Left colon (tissue), 2 donors: ENCODE measurements at regions not wholly inside any gene's neighbourhood (a gene's known extent, or its start where the extent isn't known, plus 50 kb on each side); places are given as distances from the start of the nearest gene placed in this dataset.

Source experiments
- ATAC-seq: fragments of 200-7000 bp; cut with Tn5 transposase; one replicate; pipeline ENCODE4 v1.9.1; 2020; ENCODE audit warnings: mild to moderate bottlenecking, moderate library complexity
- DNase-seq, 2 donors: peaks; one replicate each; pipeline ENCODE4 v3.0.0-alpha.2; 2020
- intact Hi-C, 2 donors: fragments of 100-400 bp; cut with DNase I in 1 of 2; cut with micrococcal nuclease in 1 of 2; formaldehyde crosslinking; loops; one replicate each; pipeline versions ENCODE4 v1.11.2 to v1.14.0; 2022; cut with DNase I, micrococcal nuclease
- donor health status: DM: no; HTN: no; CAD: no.
- donor health status: DM: yes; HTN: yes; CAD: no.

DNA sequence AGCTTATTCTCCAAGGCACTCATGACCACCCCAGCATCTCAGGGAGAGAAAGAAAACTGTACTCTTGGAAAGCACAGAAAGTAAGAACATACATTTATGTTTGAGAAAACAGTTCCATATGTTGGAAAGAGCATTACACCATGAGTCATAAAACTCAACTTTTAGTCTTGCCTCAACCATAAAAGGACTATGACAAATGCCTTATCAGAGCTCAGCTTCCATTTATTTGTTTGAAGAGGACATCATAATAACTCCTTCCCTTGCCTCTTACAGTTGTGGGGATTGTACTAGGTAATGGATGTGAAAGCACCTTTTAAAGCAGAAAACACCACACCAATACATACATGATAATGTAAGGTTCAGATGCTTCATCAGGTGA lies 370.8 kb downstream of the LNPK start:
- DNase-seq: no peak
- intact Hi-C loops: no loop called here
- peak; percentile 95 for ATAC-seq

DNA sequence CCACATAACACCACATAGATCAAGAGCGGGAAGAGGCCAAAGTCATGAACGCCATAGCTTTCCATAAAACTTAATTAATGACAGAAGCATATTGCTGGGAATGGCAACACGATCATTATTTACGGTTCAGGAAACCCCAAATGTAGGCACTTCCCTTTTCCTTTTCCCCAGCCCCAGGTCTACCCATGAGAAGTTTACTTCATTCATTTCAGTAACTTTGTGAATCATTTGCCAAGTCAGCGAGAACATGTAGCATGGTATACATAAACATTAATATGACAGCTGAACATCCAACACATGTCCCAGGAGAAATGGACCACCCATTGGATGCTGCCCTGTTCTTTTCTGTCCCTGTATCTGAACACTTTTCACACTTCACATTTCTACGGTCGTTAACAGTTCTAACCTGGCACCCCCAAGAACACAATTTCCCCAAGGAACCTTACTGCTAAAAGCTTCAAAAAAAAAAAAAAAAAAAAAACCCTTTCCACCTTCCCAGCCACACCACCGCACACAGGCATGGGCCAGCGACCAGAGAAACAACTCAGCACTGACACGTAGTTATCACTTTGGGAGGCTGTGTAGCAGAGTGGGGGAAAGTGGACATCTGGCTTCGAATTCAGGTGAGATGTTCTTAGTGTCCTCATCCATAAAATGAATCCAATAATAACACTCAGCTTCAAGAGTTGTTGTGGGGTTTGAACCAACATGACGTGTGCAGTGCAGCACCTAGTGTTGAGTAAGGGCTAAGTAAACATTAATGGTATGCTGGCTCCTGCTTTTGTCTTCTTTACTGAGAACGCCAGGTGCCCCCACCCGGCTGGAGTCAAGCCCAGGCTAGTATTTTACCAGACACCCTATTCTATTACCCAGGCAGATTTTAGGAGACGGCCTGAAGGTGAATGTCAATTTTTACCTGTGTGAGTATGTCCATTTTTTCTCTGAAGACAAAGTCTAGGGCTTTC lies 371.5 kb downstream of the LNPK start:
- DNase-seq: peak in 1 of 2 donors; percentile 19
- intact Hi-C loops: no loop called here
- ATAC-seq: peak; percentile 41

DNA sequence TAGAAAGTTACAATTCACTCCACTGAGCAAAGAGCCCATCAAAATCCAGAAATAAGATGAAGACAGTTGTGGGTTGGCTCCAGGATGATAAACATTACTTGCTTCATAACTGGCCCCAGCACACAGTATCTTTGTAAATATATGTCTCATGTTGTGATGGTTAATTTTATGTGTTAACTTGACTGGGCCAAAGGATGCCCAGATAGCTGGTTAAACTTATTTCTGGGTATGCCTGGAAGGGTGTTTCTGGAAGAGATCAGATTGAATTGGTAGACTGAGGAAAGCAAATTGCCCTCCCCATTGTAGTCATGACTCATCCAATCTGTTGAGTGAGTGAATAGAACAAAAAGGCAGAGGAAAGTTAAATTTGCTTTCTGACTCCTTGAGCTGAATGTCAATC lies 373.8 kb downstream of the LNPK start:
- DNase-seq: no peak
- no peak for ATAC-seq
- intact Hi-C loops: no loop called here

DNA sequence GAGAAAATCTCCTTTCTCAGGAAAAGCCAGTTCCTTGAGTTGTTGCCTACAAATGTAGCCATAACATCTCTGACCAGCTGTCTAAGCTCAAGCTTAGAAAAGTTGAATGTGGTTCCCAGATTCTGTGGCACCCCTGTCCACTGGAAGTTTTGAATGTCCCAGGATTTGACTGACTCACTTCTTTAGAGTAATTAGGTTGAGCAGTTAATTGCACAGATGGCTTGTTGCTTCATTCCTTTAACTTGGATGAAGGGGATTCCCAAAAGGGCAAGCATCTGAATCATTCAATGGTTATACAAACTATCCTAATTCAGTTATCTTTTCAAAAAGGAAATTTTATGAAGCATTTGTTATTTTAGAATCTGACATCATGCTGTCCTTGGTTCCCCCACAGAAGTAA lies 374.7 kb downstream of the LNPK start:
- ATAC-seq: no peak
- intact Hi-C loops: no loop called here
- DNase-seq: no peak

DNA sequence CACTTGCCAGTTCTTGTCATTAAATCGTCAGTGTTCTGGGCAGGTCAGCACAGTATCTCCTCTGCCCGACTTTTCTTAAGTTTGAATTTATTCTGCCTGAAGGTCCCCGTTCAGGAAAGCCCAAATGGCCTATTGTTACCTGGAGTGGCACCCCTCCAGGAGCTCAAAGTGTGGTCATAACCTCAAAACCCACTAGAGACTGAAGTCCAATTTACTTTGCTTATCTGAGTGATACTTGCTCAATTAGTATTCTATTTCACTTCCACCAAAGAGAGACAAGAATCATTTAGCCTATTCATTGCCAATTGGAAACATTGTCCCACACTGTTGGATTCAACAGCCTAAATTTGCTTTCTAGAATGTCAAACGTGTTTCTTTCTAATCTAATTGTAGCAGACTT lies 375.3 kb downstream of the LNPK start:
- intact Hi-C loops: no loop called here
- ATAC-seq (no peak), DNase-seq (no peak)

DNA sequence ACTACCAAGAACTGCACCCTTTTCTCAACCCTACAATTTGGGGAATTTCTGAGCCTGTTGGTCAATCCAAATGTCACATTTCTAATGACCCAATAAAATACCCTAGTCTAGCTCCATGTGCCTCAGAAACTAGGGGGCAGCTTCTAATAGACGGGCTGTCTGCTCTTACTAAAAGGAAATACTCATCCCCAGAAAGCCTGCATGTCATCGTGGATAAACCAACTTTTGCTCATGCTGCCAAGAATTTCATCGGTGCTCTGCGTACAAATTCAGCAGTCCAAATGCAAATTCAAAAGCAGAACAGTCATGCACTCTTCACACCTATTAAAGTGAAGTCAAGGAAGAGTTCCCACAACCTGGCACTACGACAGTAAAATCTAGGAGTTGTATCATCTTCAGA lies 377.3 kb downstream of the LNPK start:
- intact Hi-C loops: no loop called here
- ATAC-seq (no peak), DNase-seq (no peak)

DNA sequence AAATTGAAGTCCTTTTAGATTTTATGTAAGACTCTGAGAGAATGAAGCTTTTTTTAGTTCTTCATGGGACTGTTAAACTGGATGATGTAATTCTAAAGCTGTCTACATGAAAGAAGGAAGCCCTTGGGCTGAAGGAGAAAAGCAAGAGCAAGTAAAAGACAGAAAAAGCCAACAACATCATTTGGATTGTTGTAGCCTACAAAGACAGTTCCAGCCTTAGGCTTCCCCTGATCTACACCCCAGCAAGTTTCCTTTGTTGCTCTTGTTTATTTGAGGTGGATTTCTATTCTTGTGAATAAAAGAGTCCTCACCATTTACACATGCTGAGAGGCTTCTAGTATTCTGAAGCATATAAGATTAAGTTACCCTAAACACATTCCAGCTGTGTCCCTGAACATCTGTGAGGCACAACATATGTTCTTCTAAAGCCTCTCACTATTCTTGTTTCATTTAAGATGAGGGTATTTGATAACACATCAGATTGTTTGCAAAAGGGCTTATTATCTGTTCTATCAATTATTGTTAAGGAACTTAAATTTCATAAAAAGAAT lies 377.8 kb downstream of the LNPK start:
- intact Hi-C loops: no loop called here
- ATAC-seq: no peak
- DNase-seq: no peak

DNA sequence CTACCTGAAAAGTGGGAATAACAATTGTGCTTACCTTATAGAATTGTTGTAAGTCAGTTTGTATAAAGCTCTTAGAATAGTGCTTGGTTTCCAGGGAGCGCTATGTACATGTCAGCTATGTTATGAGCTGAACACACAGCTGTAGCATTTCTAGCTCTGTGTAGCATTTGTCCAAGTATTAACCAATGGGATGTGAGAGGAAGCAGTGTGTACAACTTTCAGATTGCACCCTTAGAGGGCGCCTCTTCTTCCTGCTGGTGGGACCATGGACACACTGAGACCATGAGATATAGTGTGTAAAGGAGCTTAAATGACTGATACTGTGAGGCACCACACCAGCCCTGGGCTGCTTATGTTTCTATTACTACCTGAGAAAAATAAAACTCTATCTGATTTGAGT lies 380.2 kb downstream of the LNPK start:
- DNase-seq: no peak
- ATAC-seq: peak; percentile 19
- intact Hi-C loops: no loop called here

DNA sequence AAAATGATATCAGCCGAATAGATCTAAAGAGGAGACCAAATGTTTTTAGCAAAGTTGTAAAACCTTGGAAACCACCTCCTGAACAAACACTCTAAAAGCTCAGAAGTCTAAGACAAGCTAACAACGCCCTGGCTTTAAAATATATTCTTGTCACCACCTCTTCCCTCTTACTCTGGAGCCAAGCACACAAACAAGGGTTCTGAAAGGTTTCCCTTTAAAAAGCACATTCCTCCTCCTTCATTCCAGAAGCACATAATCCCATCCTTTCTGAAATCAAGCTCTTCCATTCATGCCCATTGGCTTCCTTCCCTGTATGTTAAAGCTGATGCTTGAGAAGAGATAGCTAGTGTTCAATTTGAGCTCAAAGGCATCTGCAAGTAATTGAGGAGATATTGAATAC lies 382.0 kb downstream of the LNPK start:
- intact Hi-C loops: no loop called here
- no peak for DNase-seq

DNA sequence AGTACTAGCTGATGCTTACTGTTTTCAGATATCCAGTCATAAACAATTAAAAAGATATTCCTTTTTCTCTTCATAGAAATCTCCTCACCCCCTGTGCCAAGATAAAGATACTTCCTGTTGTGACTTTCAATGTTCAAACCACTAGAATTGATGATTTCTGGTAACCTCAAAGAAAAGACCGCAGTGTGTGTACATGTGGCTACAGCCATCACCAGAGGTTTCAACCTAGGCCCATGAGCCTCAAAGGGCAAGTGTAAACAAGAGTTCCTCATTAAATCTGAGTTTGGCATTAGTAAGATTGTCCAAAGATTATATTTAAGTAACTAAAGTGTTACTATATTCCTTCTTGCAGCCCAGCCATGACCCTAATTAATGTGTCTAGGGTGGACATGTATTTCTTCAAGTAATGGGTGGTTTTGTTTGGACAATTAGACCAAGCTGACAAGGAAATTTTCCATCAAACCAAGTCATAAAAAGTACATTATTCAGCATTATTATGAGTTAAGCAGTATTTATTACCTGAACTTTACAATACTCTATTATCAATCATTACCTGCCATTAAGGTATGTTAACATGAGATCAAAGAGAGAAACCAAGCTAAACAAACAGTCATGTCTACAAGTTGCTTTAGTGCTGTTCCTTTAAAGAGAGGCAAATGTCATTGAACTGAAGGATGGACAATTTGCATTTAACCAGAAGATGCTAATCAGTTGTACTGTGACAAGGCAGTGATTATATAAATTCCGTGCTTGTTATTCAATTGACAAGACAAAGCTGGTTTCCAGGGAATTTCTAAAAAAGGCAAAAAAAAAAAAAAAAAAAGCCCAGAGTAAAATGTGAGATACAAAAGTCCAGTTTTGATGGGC lies 382.7 kb downstream of the LNPK start:
- intact Hi-C loops: no loop called here
- ATAC-seq (peak; percentile 58), DNase-seq (no peak)

More for the DNA sequence above, 382.0 kb downstream of the LNPK start:
- ATAC-seq: peak; percentile 85

DNA sequence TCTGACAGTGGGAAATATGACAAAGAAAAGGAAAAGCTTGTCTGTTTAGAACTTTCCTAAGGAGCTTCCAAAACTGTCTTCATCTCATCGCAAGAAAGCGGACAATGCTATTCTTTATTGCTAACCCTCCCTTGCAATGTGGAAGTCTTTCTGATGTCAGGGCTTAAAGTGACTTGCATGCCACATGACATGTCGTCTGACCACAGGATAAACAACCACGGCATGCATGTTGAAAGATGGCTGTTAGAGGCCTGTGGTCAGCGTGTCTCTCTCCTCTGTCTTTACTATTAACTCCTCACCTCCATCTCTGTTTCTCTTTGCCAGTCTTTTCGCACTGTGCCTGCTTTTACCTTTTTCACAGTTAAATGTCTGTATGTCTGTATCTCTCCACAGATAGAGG lies 389.8 kb downstream of the LNPK start:
- no peak for DNase-seq
- intact Hi-C loops: no loop called here
- no peak for ATAC-seq

DNA sequence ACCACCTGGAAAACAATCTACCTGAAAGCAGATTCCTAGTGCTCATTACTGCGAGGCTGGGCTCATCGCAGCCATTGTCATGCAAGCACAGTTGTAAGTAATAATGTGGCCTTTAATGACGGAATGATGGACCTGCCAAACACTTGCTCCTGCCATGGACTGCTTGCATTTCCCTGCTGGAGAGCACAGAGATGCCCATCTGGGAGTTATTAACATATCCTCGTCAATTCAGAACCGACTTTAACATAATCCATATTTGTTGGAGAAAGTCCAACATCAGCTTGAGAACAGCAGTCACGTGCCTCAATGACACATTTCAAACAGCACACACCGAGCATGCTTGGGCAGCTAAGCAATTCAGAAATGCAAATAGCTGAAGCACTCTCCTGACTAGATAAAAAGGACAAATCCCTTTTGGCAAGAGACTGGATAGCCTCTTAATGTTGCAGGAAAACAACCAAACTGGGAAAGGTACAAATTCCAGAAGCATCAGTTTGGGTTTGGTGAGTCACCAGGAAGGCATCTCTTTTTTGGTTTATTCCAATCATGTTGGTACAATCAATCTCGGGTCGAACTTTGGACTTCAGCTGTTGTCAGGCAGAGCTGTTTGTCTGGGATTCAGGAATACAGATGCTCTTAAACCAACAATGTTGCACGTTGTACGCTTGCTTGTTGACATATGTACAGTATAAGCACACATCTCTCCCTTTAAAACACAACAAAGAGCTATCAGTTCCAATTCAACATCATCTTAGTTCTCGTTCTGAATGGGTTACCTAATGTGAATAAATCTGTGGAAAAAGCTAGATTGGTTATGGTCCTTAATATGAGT lies 395.8 kb downstream of the LNPK start:
- no peak for ATAC-seq
- no peak for DNase-seq
- intact Hi-C loops: no loop called here

DNA sequence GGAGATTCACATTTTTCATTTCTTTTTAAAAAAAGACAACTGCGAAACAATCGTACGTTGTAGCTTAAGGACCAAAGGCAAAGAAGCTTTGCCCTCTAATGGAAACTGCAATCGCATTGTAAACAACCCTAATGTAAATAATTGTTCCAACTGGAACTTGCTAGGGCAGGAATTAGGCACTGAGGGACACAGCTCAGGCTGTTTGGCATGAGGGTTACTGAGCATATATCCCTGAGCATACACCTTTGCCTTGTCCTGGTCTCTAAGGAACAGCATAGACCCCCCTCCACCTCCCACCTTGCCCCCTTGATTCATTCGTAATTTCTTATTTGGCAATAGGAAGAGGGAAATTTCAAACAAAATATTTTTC lies 396.4 kb downstream of the LNPK start:
- intact Hi-C loops: no loop called here
- ATAC-seq: no peak
- no peak for DNase-seq

DNA sequence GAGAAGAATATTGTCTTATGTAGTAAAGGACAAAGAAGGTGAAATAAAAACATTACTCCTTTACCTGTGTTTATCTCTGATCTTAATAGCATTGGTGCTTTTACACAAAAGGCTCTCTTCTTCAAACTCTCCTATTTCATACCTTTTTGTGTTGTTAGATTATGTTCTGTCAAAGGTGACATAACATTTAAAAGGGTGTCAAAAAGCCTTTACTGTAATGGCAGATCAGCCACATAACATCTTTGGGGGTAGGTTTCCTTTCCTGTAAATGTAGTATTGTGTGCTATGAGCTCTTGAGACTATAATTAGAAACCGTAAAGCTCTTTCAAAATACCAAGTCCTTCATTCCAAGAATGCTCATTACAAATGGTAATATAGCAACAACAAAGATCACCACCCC lies 400.1 kb downstream of the LNPK start:
- ATAC-seq: no peak
- no peak for DNase-seq
- intact Hi-C loops: no loop called here

DNA sequence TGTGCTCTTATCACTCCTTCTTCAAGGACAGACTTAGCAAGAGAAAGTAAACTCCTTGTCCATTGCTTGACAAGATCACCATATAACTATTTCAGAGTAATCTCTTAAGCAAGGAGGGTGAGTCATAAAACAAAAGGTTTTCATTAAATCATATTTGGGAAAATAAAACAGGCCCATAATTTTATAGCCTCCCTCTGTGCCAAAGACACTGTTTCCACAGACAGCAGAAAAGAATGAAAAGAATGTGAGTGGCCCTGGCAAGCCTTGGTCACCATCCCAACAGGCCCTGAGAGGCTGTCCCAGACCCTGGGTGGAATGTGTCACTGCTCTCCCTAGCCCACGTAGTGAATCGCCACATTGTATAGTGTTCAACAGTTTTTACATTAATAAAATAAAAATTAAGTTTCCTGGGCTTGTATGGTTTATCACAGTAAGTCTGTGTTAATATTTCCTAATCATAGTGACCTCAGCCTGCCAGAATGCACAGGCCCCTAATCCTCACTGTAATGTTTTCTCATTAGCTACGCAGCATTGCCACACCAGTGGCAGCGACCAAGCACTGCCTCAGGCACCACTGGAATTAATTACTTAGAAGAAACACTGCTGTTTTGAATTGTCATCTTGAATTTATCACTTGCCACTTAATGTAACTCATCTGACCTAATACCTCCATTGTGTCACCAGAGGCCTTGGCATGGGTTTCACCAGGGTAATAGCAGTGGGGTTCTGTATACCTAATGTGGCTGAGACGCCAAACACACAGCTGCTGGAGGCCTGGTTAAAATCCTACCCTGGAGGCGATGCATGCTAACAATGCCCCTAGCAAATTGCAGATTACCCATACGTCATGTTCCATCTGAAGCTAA lies 401.9 kb downstream of the LNPK start:
- no peak for ATAC-seq
- intact Hi-C loops: no loop called here

DNA sequence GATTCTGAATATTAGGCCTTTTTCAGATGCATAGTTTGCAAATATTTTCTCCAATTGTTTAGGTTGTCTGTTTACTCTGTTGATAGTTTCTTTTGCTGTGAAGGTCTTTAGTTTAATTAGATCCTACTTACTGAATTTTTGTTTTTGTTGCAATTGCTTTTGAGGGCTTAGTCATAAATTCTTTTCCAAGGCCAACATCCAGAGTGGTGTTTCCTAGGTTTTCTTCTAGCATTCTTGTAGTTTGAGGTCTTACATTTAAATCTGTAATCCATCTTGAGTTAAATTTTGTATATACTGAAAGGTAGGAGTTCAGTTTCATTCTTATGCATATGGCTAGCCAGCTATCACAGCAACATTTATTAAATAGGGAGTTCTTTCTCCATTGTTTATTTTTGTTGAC lies 404.8 kb downstream of the LNPK start:
- intact Hi-C loops: no loop called here
- ATAC-seq: no peak
- DNase-seq: no peak

More for the DNA sequence above, 401.9 kb downstream of the LNPK start:
- no peak for DNase-seq

DNA sequence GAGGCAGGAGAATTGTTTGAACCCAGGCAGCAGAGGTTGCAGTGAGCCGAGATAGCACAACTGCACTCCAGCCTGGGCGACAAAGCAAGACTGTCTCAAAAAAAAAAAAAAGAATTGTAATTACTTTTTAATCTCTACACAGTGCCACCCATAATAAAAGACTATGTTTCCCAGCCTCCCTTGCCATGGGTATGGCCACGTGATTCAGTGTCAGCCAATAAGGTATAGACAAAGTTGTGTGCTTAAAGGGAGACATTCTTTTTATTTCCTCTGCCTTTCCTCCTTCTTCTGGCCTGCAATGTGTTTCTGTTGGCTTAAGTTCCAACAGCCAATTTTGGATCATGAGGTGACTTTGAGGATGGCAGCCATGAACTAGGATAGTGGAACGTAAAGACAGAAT lies 406.9 kb downstream of the LNPK start:
- ATAC-seq (peak; percentile 66), DNase-seq (no peak)
- intact Hi-C loops: no loop called here
